ENCODE measurements at regions not wholly inside any gene's neighbourhood (a gene's known extent, or its start where the extent isn't known, plus 50 kb on each side); places are given as distances from the start of the nearest gene placed in this dataset.
"Not testable (repeated sequence)": the region's sequence is repeated elsewhere in the genome, so short reads cannot be mapped to it uniquely, and the experiment has no call there.

GRCh38 chrX:17967888-17968287 is 106.8 kb upstream of the RAI2 start:
- intact Hi-C loops (cut with DNase I) = no loop called here
- Histone ChIP-seq H3K27ac (no peak overlapping the region), H3K4me1 (no peaks in the 10 kb centered on the region), H3K27me3 (peaks cover 0 to 17% (median 0%) of the 10 kb centered on the region in 9 donors), H3K9me3 (no peaks in the 10 kb centered on the region), H3K36me3 (no peaks in the 10 kb centered on the region), H3K4me3 (no peak overlapping the region)
- DNase-seq (no peak), ATAC-seq (no peak)
- TF ChIP-seq POLR2A (IDR thresholded peaks at IDR 0.05) = no peak
- no peak for TF ChIP-seq CTCF (IDR thresholded peaks at IDR 0.05)
- 53 to 72% (median 62%) methylated on average over 3 of the region's 3 CpGs for WGBS, 4 donors

GRCh38 chrX:17964871-17965270 is 103.8 kb upstream of the RAI2 start:
- Histone ChIP-seq H3K36me3 (no peaks in the 10 kb centered on the region), H3K4me1 (no peaks in the 10 kb centered on the region), H3K4me3 (no peak overlapping the region), H3K27ac (no peak overlapping the region), H3K27me3 (peaks cover 0 to 22% (median 0%) of the 10 kb centered on the region in 9 donors), H3K9me3 (no peaks in the 10 kb centered on the region)
- intact Hi-C loops (cut with DNase I) = no loop called here
- DNase-seq = no peak
- WGBS, 4 donors = 63 to 86% (median 72%) methylated on average over 1 of the region's 1 CpG
- no peak for ATAC-seq
- TF ChIP-seq CTCF (IDR thresholded peaks at IDR 0.05) (no peak), POLR2A (IDR thresholded peaks at IDR 0.05) (no peak)

- Histone ChIP-seq H3K36me3 (no peaks in the 10 kb centered on the region), H3K4me3 (no peak overlapping the region), H3K4me1 (no peaks in the 10 kb centered on the region), H3K27me3 (peaks cover 0 to 24% (median 0%) of the 10 kb centered on the region in 9 donors), H3K27ac (no peak overlapping the region), H3K9me3 (no peaks in the 10 kb centered on the region)
- no peak for DNase-seq
- no peak for TF ChIP-seq POLR2A (IDR thresholded peaks at IDR 0.05)
- TF ChIP-seq CTCF (IDR thresholded peaks at IDR 0.05) = no peak
- intact Hi-C loops (cut with DNase I) = no loop called here
- WGBS, 4 donors = 63 to 72% (median 69%) methylated on average over 3 of the region's 3 CpGs
- ATAC-seq = no peak
Observed at GRCh38 chrX:17960891-17961290, 99.8 kb upstream of the RAI2 start.

GRCh38 chrX:17944833-17945497 is 83.9 kb upstream of the RAI2 start:
- WGBS, 4 donors = 51 to 60% (median 58%) methylated on average over 10 of the region's 10 CpGs
- Histone ChIP-seq H3K27me3 (peaks cover 0 to 14% (median 0%) of the 10 kb centered on the region in 9 donors), H3K4me1 (no peaks in the 10 kb centered on the region), H3K4me3 (no peak overlapping the region), H3K36me3 (no peaks in the 10 kb centered on the region), H3K27ac (no peak overlapping the region), H3K9me3 (no peaks in the 10 kb centered on the region)
- TF ChIP-seq POLR2A (IDR thresholded peaks at IDR 0.05) (no peak), CTCF (IDR thresholded peaks at IDR 0.05) (peak in 10 of 12 donors; percentile 7 to 47 (median 34))
- no peak for DNase-seq
- intact Hi-C loops (cut with DNase I) = loop anchor here in 1 of 10 donors (10.0 kb wide), 1 partner anchor 260 kb away; no protein-coding TSS in a partner anchor
- ATAC-seq = no peak

GRCh38 chrX:17941171-17941570 is 80.1 kb upstream of the RAI2 start:
- H3K36me3 ChIP-seq, H3K4me3 ChIP-seq, H3K9me3 ChIP-seq, H3K4me1 ChIP-seq, DNase-seq, ATAC-seq, H3K27ac ChIP-seq: not testable (repeated sequence)
- H3K27me3 ChIP-seq = peaks cover 0 to 16% (median 0%) of the 10 kb centered on the region in 9 donors
- WGBS, 4 donors = 64 to 88% (median 79%) methylated on average over 2 of the region's 2 CpGs
- intact Hi-C loops (cut with DNase I) = loop anchor here in 1 of 10 donors (10.0 kb wide), 1 partner anchor 264 kb away; no protein-coding TSS in a partner anchor
